ENCODE measurements at regions not wholly inside any gene's neighbourhood (a gene's known extent, or its start where the extent isn't known, plus 50 kb on each side); places are given as distances from the start of the nearest gene placed in this dataset.
A peak's percentile ranks its signal among the peaks of the same experiment; 100 is the strongest.
"Not testable (repeated sequence)": the region's sequence is repeated elsewhere in the genome, so short reads cannot be mapped to it uniquely, and the experiment has no call there.

- H3K4me3 Mint-ChIP-seq, result no peak overlapping the region
- TF ChIP-seq CTCF (IDR thresholded peaks at IDR 0.05), result peak; percentile 78
- no peak for DNase-seq
Observed at GRCh38 chr21:20882462-20883407, 115.5 kb upstream of the NCAM2 start.

GRCh38 chr21:20883408-20883800 lies 114.8 kb upstream of the NCAM2 start:
- H3K9me3 Mint-ChIP-seq, result peaks cover 9% of the 10 kb centered on the region
- H3K27ac Mint-ChIP-seq, result no peak overlapping the region
- no peaks in the 10 kb centered on the region for H3K27me3 Mint-ChIP-seq (ENCODE audit: insufficient read depth)
- DNase-seq, result no peak
- H3K4me1 Mint-ChIP-seq (ENCODE audit: low read depth), result no peaks in the 10 kb centered on the region
- no peak overlapping the region for H3K4me3 Mint-ChIP-seq
- no peak for TF ChIP-seq CTCF (IDR thresholded peaks at IDR 0.05)
- H3K36me3 Mint-ChIP-seq (ENCODE audit: low read depth), result no peaks in the 10 kb centered on the region

More at GRCh38 chr21:20882462-20883407, 115.5 kb upstream of the NCAM2 start:
- peaks cover 12% of the 10 kb centered on the region for H3K9me3 Mint-ChIP-seq
- H3K4me1 Mint-ChIP-seq (ENCODE audit: low read depth), result no peaks in the 10 kb centered on the region
- H3K27me3 Mint-ChIP-seq (ENCODE audit: insufficient read depth), result no peaks in the 10 kb centered on the region
- H3K36me3 Mint-ChIP-seq (ENCODE audit: low read depth), result no peaks in the 10 kb centered on the region
- no peak overlapping the region for H3K27ac Mint-ChIP-seq

- H3K27ac Mint-ChIP-seq, result no peak overlapping the region
- no peaks in the 10 kb centered on the region for H3K36me3 Mint-ChIP-seq (ENCODE audit: low read depth)
Observed at GRCh38 chr21:20902511-20902910, 95.7 kb upstream of the NCAM2 start.

GRCh38 chr21:20902998-20903397 lies 95.2 kb upstream of the NCAM2 start:
- no peak for TF ChIP-seq CTCF (IDR thresholded peaks at IDR 0.05)
- Mint-ChIP-seq H3K27me3 (ENCODE audit: insufficient read depth) (no peaks in the 10 kb centered on the region; the same call in 1 of the 2 replicates), H3K4me1 (ENCODE audit: low read depth) (no peaks in the 10 kb centered on the region), H3K4me3 (no peak overlapping the region), H3K27ac (no peak overlapping the region), H3K9me3 (peaks cover 30% of the 10 kb centered on the region), H3K36me3 (ENCODE audit: low read depth) (no peaks in the 10 kb centered on the region)
- DNase-seq, result no peak

More at GRCh38 chr21:20902511-20902910, 95.7 kb upstream of the NCAM2 start:
- Mint-ChIP-seq H3K27me3 (ENCODE audit: insufficient read depth) (no peaks in the 10 kb centered on the region; the same call in 1 of the 2 replicates), H3K4me3 (no peak overlapping the region), H3K9me3 (peaks cover 31% of the 10 kb centered on the region), H3K4me1 (ENCODE audit: low read depth) (no peaks in the 10 kb centered on the region)
- no peak for TF ChIP-seq CTCF (IDR thresholded peaks at IDR 0.05)
- no peak for DNase-seq

GRCh38 chr21:20927555-20927954 lies 70.7 kb upstream of the NCAM2 start:
- H3K4me3 Mint-ChIP-seq; H3K27ac Mint-ChIP-seq; H3K4me1 Mint-ChIP-seq (ENCODE audit: low read depth); H3K27me3 Mint-ChIP-seq (ENCODE audit: insufficient read depth); DNase-seq; H3K36me3 Mint-ChIP-seq (ENCODE audit: low read depth): not testable (repeated sequence)
- peaks cover 44% of the 10 kb centered on the region for H3K9me3 Mint-ChIP-seq

- DNase-seq, result no peak
- Mint-ChIP-seq H3K27ac (no peak overlapping the region), H3K27me3 (ENCODE audit: insufficient read depth) (no peaks in the 10 kb centered on the region), H3K36me3 (ENCODE audit: low read depth) (no peaks in the 10 kb centered on the region), H3K9me3 (peaks cover 12% of the 10 kb centered on the region), H3K4me1 (ENCODE audit: low read depth) (no peaks in the 10 kb centered on the region), H3K4me3 (no peak overlapping the region)
- TF ChIP-seq CTCF (IDR thresholded peaks at IDR 0.05), result no peak
Observed at GRCh38 chr21:20942523-20942922, 55.7 kb upstream of the NCAM2 start.

All from HFFc6 (cell line).